ENCODE measurements at regions not wholly inside any gene's neighbourhood (a gene's known extent, or its start where the extent isn't known, plus 50 kb on each side); places are given as distances from the start of the nearest gene placed in this dataset.
A peak's percentile ranks its signal among the peaks of the same experiment; 100 is the strongest.

- ATAC-seq (ENCODE audit: poor library complexity) (no peak), DNase-seq (peak in 1 of 14 experiments; percentile 3)
- Histone ChIP-seq H3K4me3 (ENCODE audit: low read length) (no peak overlapping the region), H3K36me3 (ENCODE audit: insufficient read depth, low read length) (no peaks in the 10 kb centered on the region), H3K27ac (ENCODE audit: low read depth in 1 of 2, low read length in 2 of 2) (no peak overlapping the region), H3K27me3 (ENCODE audit: control insufficient read depth in 1 of 2, insufficient read depth in 2 of 2, low read length in 2 of 2) (no peaks in the 10 kb centered on the region), H3K4me1 (ENCODE audit: insufficient read depth, low read length) (no peaks in the 10 kb centered on the region), H3K9me3 (ENCODE audit: control insufficient read depth in 1 of 2, insufficient read depth in 1 of 2, low read length in 2 of 2) (no peaks in the 10 kb centered on the region)
- Mint-ChIP-seq H3K9me3 (no peaks in the 10 kb centered on the region), H3K36me3 (ENCODE audit: low read depth) (no peaks in the 10 kb centered on the region), H3K4me1 (ENCODE audit: low read depth) (no peaks in the 10 kb centered on the region), H3K27ac (no peak overlapping the region), H3K27me3 (no peaks in the 10 kb centered on the region), H3K4me3 (no peak overlapping the region)
- TF ChIP-seq, protein P1, sequence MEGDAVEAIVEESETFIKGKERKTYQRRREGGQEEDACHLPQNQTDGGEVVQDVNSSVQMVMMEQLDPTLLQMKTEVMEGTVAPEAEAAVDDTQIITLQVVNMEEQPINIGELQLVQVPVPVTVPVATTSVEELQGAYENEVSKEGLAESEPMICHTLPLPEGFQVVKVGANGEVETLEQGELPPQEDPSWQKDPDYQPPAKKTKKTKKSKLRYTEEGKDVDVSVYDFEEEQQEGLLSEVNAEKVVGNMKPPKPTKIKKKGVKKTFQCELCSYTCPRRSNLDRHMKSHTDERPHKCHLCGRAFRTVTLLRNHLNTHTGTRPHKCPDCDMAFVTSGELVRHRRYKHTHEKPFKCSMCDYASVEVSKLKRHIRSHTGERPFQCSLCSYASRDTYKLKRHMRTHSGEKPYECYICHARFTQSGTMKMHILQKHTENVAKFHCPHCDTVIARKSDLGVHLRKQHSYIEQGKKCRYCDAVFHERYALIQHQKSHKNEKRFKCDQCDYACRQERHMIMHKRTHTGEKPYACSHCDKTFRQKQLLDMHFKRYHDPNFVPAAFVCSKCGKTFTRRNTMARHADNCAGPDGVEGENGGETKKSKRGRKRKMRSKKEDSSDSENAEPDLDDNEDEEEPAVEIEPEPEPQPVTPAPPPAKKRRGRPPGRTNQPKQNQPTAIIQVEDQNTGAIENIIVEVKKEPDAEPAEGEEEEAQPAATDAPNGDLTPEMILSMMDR (IDR thresholded peaks at IDR 0.05), result no peak
- POLR2A ChIA-PET, result no interaction called here
- intact Hi-C loops (cut with DNase I, micrococcal nuclease), result no loop called here
- CTCF ChIA-PET, result no interaction called here
Measured at GRCh38 chrX:68999356-68999755, 165.9 kb downstream of the PJA1 start.

DNA sequence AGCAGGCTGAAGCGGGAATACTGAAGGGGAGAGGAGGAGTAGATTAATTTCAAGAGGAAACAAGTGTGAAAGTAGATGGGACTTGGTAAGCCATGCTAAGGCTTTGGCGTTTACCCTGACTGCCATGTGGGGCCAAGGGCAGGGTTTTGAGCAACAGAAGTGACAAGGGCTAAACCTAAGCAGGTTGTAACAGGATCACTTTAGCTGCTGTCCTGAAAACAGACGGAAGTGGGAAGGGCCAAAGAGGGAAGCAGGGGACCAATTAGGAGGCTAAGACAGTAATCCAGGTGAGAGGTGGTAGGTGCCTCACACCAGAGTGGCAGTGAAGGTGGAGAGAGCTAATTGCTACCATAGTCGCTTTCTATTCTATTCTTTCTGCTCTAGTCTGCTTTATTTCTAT lies 166.5 kb downstream of the PJA1 start:
- Histone ChIP-seq H3K27me3 (ENCODE audit: control insufficient read depth in 1 of 2, insufficient read depth in 2 of 2, low read length in 2 of 2) (no peaks in the 10 kb centered on the region), H3K27ac (ENCODE audit: low read depth in 1 of 2, low read length in 2 of 2) (no peak overlapping the region), H3K36me3 (ENCODE audit: insufficient read depth, low read length) (no peaks in the 10 kb centered on the region), H3K4me1 (ENCODE audit: insufficient read depth, low read length) (no peaks in the 10 kb centered on the region), H3K9me3 (ENCODE audit: control insufficient read depth in 1 of 2, insufficient read depth in 1 of 2, low read length in 2 of 2) (no peaks in the 10 kb centered on the region), H3K4me3 (ENCODE audit: low read length) (no peak overlapping the region)
- CTCF ChIA-PET, result no interaction called here
- no peaks in the 10 kb centered on the region for H3K36me3 Mint-ChIP-seq (ENCODE audit: low read depth)
- ATAC-seq (ENCODE audit: poor library complexity) (no peak), DNase-seq (no peak)
- TF ChIP-seq, protein P1 (IDR thresholded peaks at IDR 0.05), result no peak
- intact Hi-C loops (cut with DNase I, micrococcal nuclease), result no loop called here
- H3K27ac Mint-ChIP-seq, result no peak overlapping the region
- H3K27me3 Mint-ChIP-seq, result no peaks in the 10 kb centered on the region
- no peaks in the 10 kb centered on the region for H3K9me3 Mint-ChIP-seq
- POLR2A ChIA-PET, result no interaction called here
- H3K4me3 Mint-ChIP-seq, result no peak overlapping the region
- H3K4me1 Mint-ChIP-seq (ENCODE audit: low read depth), result no peaks in the 10 kb centered on the region

DNA sequence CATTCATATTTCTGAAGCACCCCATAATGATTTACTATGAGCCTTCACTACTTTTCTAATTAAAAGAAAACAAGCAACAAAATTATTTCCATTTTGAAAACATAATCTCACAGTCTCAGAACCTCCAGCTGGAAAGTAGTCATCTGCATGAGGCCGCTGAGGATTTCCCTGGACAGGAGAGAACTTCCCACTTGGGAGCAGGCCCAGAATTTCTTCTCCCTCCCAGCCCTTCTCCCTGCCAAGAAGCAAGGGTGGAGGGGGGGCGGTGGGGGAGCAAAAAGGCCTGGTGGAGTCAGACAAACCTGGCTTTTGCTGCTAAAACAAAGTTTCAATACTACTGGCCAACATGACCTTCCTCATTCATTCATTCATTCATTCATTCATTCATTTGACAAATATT lies 167.3 kb downstream of the PJA1 start:
- no peak overlapping the region for H3K4me3 ChIP-seq (ENCODE audit: low read length)
- TF ChIP-seq, protein P1 (IDR thresholded peaks at IDR 0.05), result no peak
- H3K27ac ChIP-seq (ENCODE audit: low read depth in 1 of 2, low read length in 2 of 2), result no peak overlapping the region
- DNase-seq (no peak), ATAC-seq (ENCODE audit: poor library complexity) (no peak)
- no peaks in the 10 kb centered on the region for H3K27me3 ChIP-seq (ENCODE audit: control insufficient read depth in 1 of 2, insufficient read depth in 2 of 2, low read length in 2 of 2)
- intact Hi-C loops (cut with DNase I, micrococcal nuclease), result no loop called here
- H3K9me3 Mint-ChIP-seq, result no peaks in the 10 kb centered on the region
- no peaks in the 10 kb centered on the region for H3K9me3 ChIP-seq (ENCODE audit: control insufficient read depth in 1 of 2, insufficient read depth in 1 of 2, low read length in 2 of 2)
- no peaks in the 10 kb centered on the region for H3K36me3 ChIP-seq (ENCODE audit: insufficient read depth, low read length)
- H3K4me3 Mint-ChIP-seq, result no peak overlapping the region
- H3K4me1 ChIP-seq (ENCODE audit: insufficient read depth, low read length), result no peaks in the 10 kb centered on the region
- H3K36me3 Mint-ChIP-seq (ENCODE audit: low read depth), result no peaks in the 10 kb centered on the region
- ChIA-PET POLR2A (no interaction called here), CTCF (interaction anchor here (1.2 kb wide), 1 partner anchor 23 kb away, joined by 3 read pairs; no protein-coding TSS in a partner anchor)
- H3K4me1 Mint-ChIP-seq (ENCODE audit: low read depth), result no peaks in the 10 kb centered on the region
- no peak overlapping the region for H3K27ac Mint-ChIP-seq
- H3K27me3 Mint-ChIP-seq, result no peaks in the 10 kb centered on the region
